GM23338 (cell line): ENCODE measurements at regions not wholly inside any gene's neighbourhood (a gene's known extent, or its start where the extent isn't known, plus 50 kb on each side); places are given as distances from the start of the nearest gene placed in this dataset.

Source experiments
- CREB1 ChIP-seq: fragments of 250-450 bp; sonication (Bioruptor Pico); IDR thresholded peaks from 2 replicates; pipeline ENCODE4 v1.5.0; 2020; ENCODE audit warnings: low read depth, mild to moderate bottlenecking, moderate library complexity
- EZH2 ChIP-seq: fragments of 200-600 bp; sonication (generic); IDR thresholded peaks from one replicate; pipeline ENCODE4 v1.8.0; 2017; ENCODE audit warnings: antibody characterized with exemption, mild to moderate bottlenecking, low read depth; ENCODE audit not compliant: unreplicated experiment
- EZH2phosphoT487 ChIP-seq: fragments of 200-600 bp; sonication (generic); IDR thresholded peaks from one replicate; pipeline ENCODE4 v1.8.1; 2018; ENCODE audit warnings: antibody characterized with exemption; ENCODE audit not compliant: unreplicated experiment
- NANOG ChIP-seq: IDR thresholded peaks from 2 replicates; pipeline ENCODE4 v1.6.1; 2016; ENCODE audit warnings: antibody characterized with exemption, borderline replicate concordance
- ZNF114 ChIP-seq: fragments of 250-450 bp; sonication (Bioruptor Pico); IDR thresholded peaks from 2 replicates; pipeline ENCODE4 v1.5.0; 2020; ENCODE audit warnings: mild to moderate bottlenecking, moderate library complexity
- ZNF331 ChIP-seq: fragments of 250-450 bp; sonication (Bioruptor Pico); IDR thresholded peaks from 2 replicates; pipeline ENCODE4 v1.5.0; 2020; ENCODE audit warnings: low read depth, mild to moderate bottlenecking, moderate library complexity
- TF ChIP-seq, protein P1 (sequence below): fragments of 250-450 bp; sonication (Bioruptor Pico); IDR thresholded peaks from 2 replicates; pipeline ENCODE4 v1.5.0; 2020; ENCODE audit warnings: mild to moderate bottlenecking, moderate library complexity
- TF ChIP-seq, protein P2 (sequence below): IDR thresholded peaks from one replicate; pipeline ENCODE4 v1.6.1; 2018; ENCODE audit warnings: antibody characterized with exemption; ENCODE audit not compliant: unreplicated experiment

DNA sequence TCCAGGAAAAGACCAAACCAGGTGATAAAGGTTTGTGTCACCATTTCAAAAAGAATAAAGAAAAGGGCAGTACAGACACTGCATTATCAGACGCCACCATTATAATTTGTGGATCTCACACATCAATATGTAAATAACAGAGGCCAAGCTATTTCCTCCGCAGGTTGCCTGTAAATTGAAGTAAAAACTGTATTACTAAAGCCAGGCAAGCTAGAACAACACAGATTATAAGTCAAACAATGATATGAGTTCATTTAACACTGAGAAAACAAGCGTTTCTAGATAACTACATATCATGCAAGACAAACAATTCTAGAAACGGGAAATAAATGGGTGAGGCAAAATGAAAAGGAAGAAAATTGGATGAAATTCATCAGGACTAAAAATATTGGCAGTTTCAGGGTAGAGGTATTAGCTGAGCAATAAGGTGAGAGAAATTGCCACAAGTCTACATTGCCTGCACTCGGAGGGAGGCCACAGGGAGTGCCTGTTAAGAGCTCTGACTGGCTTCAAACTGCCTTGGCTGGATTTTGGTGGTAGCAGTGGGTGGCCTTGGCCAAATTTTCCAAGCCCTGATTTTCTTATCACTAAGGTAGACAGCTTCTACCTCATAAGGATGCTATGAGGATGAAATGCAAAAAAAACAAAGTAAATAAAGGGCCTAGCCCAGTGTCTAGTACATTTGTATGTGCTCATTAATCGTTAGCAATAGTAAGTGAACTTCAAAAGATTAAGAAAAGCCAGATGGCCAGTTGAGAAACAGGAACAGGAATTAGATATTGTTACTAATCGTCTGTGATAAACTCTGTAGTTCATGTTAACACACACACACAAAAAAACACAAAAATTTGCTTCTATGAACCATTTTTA lies 240.0 kb upstream of the NFE2L3 start (continued):
- TF ChIP-seq, protein P1, sequence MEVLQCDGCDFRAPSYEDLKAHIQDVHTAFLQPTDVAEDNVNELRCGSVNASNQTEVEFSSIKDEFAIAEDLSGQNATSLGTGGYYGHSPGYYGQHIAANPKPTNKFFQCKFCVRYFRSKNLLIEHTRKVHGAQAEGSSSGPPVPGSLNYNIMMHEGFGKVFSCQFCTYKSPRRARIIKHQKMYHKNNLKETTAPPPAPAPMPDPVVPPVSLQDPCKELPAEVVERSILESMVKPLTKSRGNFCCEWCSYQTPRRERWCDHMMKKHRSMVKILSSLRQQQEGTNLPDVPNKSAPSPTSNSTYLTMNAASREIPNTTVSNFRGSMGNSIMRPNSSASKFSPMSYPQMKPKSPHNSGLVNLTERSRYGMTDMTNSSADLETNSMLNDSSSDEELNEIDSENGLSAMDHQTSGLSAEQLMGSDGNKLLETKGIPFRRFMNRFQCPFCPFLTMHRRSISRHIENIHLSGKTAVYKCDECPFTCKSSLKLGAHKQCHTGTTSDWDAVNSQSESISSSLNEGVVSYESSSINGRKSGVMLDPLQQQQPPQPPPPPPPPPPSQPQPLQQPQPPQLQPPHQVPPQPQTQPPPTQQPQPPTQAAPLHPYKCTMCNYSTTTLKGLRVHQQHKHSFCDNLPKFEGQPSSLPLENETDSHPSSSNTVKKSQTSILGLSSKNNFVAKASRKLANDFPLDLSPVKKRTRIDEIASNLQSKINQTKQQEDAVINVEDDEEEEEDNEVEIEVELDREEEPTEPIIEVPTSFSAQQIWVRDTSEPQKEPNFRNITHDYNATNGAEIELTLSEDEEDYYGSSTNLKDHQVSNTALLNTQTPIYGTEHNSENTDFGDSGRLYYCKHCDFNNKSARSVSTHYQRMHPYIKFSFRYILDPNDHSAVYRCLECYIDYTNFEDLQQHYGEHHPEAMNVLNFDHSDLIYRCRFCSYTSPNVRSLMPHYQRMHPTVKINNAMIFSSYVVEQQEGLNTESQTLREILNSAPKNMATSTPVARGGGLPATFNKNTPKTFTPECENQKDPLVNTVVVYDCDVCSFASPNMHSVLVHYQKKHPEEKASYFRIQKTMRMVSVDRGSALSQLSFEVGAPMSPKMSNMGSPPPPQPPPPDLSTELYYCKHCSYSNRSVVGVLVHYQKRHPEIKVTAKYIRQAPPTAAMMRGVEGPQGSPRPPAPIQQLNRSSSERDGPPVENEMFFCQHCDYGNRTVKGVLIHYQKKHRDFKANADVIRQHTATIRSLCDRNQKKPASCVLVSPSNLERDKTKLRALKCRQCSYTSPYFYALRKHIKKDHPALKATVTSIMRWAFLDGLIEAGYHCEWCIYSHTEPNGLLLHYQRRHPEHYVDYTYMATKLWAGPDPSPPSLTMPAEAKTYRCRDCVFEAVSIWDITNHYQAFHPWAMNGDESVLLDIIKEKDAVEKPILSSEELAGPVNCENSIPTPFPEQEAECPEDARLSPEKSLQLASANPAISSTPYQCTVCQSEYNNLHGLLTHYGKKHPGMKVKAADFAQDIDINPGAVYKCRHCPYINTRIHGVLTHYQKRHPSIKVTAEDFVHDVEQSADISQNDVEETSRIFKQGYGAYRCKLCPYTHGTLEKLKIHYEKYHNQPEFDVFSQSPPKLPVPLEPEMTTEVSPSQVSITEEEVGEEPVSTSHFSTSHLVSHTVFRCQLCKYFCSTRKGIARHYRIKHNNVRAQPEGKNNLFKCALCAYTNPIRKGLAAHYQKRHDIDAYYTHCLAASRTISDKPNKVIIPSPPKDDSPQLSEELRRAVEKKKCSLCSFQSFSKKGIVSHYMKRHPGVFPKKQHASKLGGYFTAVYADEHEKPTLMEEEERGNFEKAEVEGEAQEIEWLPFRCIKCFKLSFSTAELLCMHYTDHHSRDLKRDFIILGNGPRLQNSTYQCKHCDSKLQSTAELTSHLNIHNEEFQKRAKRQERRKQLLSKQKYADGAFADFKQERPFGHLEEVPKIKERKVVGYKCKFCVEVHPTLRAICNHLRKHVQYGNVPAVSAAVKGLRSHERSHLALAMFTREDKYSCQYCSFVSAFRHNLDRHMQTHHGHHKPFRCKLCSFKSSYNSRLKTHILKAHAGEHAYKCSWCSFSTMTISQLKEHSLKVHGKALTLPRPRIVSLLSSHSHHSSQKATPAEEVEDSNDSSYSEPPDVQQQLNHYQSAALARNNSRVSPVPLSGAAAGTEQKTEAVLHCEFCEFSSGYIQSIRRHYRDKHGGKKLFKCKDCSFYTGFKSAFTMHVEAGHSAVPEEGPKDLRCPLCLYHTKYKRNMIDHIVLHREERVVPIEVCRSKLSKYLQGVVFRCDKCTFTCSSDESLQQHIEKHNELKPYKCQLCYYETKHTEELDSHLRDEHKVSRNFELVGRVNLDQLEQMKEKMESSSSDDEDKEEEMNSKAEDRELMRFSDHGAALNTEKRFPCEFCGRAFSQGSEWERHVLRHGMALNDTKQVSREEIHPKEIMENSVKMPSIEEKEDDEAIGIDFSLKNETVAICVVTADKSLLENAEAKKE (CRISPR knock-in tag): no peak
- TF ChIP-seq ZNF114 (CRISPR knock-in tag) (no peak), ZNF331 (no peak), EZH2phosphoT487 (no peak), NANOG (no peak), EZH2 (no peak), CREB1 (CRISPR knock-in tag) (no peak)
- TF ChIP-seq, protein P2, sequence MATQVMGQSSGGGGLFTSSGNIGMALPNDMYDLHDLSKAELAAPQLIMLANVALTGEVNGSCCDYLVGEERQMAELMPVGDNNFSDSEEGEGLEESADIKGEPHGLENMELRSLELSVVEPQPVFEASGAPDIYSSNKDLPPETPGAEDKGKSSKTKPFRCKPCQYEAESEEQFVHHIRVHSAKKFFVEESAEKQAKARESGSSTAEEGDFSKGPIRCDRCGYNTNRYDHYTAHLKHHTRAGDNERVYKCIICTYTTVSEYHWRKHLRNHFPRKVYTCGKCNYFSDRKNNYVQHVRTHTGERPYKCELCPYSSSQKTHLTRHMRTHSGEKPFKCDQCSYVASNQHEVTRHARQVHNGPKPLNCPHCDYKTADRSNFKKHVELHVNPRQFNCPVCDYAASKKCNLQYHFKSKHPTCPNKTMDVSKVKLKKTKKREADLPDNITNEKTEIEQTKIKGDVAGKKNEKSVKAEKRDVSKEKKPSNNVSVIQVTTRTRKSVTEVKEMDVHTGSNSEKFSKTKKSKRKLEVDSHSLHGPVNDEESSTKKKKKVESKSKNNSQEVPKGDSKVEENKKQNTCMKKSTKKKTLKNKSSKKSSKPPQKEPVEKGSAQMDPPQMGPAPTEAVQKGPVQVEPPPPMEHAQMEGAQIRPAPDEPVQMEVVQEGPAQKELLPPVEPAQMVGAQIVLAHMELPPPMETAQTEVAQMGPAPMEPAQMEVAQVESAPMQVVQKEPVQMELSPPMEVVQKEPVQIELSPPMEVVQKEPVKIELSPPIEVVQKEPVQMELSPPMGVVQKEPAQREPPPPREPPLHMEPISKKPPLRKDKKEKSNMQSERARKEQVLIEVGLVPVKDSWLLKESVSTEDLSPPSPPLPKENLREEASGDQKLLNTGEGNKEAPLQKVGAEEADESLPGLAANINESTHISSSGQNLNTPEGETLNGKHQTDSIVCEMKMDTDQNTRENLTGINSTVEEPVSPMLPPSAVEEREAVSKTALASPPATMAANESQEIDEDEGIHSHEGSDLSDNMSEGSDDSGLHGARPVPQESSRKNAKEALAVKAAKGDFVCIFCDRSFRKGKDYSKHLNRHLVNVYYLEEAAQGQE: no peak
